Uterus (tissue), 3 donors: ENCODE measurements at regions not wholly inside any gene's neighbourhood (a gene's known extent, or its start where the extent isn't known, plus 50 kb on each side); places are given as distances from the start of the nearest gene placed in this dataset.

Experiments used
- DNase-seq, 2 donors: peaks; one replicate each; pipeline ENCODE4 v3.0.0-alpha.2; 2019 to 2020
- H3K27ac ChIP-seq, 2 donors: fragments of 200-600 bp; sonication (generic); 1 replicate in 1 of 2; 2 replicates in 1 of 2; pipeline ENCODE4 v1.5.1; 2016 to 2018
- H3K27me3 ChIP-seq, 2 donors: fragments of 200-600 bp; sonication (generic); one replicate each; pipeline ENCODE4 v1.5.1; 2018 to 2019; ENCODE audit warnings: control low read depth in 1 of 2
- H3K36me3 ChIP-seq, 2 donors: fragments of 200-600 bp; sonication (generic); one replicate each; pipeline ENCODE4 v1.5.1; 2019; ENCODE audit warnings: control low read depth in 1 of 2
- H3K4me1 ChIP-seq, 2 donors: fragments of 200-600 bp; sonication (generic); one replicate each; pipeline ENCODE4 v1.5.1; 2018 to 2019; ENCODE audit warnings: control low read depth in 1 of 2
- H3K4me3 ChIP-seq, 2 donors: fragments of 200-600 bp; sonication (generic); 1 replicate in 1 of 2; 2 replicates in 1 of 2; pipeline ENCODE4 v1.5.1; 2018 to 2019; ENCODE audit warnings: mild to moderate bottlenecking in 1 of 2
- H3K9me3 ChIP-seq, 2 donors: fragments of 200-600 bp; sonication (generic); one replicate each; pipeline ENCODE4 v1.5.1; 2019; ENCODE audit warnings: control low read depth in 1 of 2
- CTCF ChIP-seq, 4 experiments: fragments of 200-600 bp in 2 of 4; fragments of 450-650 bp in 2 of 4; sonication (generic) in 2 of 4; IDR thresholded peaks; one replicate each; pipeline ENCODE4 v1.5.1; 2016 to 2019; ENCODE audit warnings: antibody characterized with exemption in 4 of 4, mild to moderate bottlenecking in 2 of 4, moderate library complexity in 1 of 4
- POLR2A ChIP-seq, 2 donors: fragments of 450-650 bp; IDR thresholded peaks; one replicate each; pipeline ENCODE4 v1.6.1; 2016; ENCODE audit warnings: antibody characterized with exemption in 2 of 2, mild to moderate bottlenecking in 1 of 2, moderate library complexity in 1 of 2
- intact Hi-C: fragments of 100-400 bp; cut with DNase I; formaldehyde crosslinking; loops from one replicate; pipeline ENCODE4 v1.15.1; 2023; ENCODE audit warnings: low total_unique reads
- donor health status: DM: yes; HTN: yes; CAD: no.

- Histone ChIP-seq H3K4me3 (no peak overlapping the region), H3K27ac (no peak overlapping the region), H3K4me1 (no peaks in the 10 kb centered on the region), H3K27me3 (no peaks in the 10 kb centered on the region), H3K36me3 (no peaks in the 10 kb centered on the region), H3K9me3 (no peaks in the 10 kb centered on the region)
- intact Hi-C loops: no loop called here
- no peak for TF ChIP-seq POLR2A (IDR thresholded peaks at IDR 0.05)
- TF ChIP-seq CTCF (IDR thresholded peaks at IDR 0.05): no peak
- DNase-seq: no peak
Measured at GRCh38 chr3:83150896-83151295, 1389.5 kb upstream of the GBE1 start.

- intact Hi-C loops: no loop called here
- H3K9me3 ChIP-seq: no peaks in the 10 kb centered on the region
- H3K36me3 ChIP-seq: no peaks in the 10 kb centered on the region
- no peaks in the 10 kb centered on the region for H3K4me1 ChIP-seq
- H3K27me3 ChIP-seq: no peaks in the 10 kb centered on the region
- DNase-seq: no peak
- H3K27ac ChIP-seq: no peak overlapping the region
- TF ChIP-seq POLR2A (IDR thresholded peaks at IDR 0.05) (no peak), CTCF (IDR thresholded peaks at IDR 0.05) (no peak)
- H3K4me3 ChIP-seq: no peak overlapping the region
Measured at GRCh38 chr3:83140983-83141382, 1379.5 kb upstream of the GBE1 start.

GRCh38 chr3:83131236-83131635 is 1369.8 kb upstream of the GBE1 start:
- Histone ChIP-seq H3K4me1 (no peaks in the 10 kb centered on the region), H3K27me3 (no peaks in the 10 kb centered on the region), H3K36me3 (peaks cover 0 to 4% of the 10 kb centered on the region in 2 donors), H3K4me3 (no peak overlapping the region), H3K27ac (no peak overlapping the region), H3K9me3 (no peaks in the 10 kb centered on the region)
- no peak for DNase-seq
- TF ChIP-seq POLR2A (IDR thresholded peaks at IDR 0.05): no peak
- intact Hi-C loops: no loop called here

- TF ChIP-seq CTCF (IDR thresholded peaks at IDR 0.05) (no peak), POLR2A (IDR thresholded peaks at IDR 0.05) (no peak)
- no peak for DNase-seq
Measured at GRCh38 chr3:83122774-83123350, 1361.4 kb upstream of the GBE1 start.

GRCh38 chr3:83093222-83093572 is 1331.8 kb upstream of the GBE1 start:
- no peak for DNase-seq
- Histone ChIP-seq H3K36me3 (no peaks in the 10 kb centered on the region), H3K27me3 (no peaks in the 10 kb centered on the region), H3K27ac (no peak overlapping the region), H3K4me1 (no peaks in the 10 kb centered on the region), H3K4me3 (no peak overlapping the region), H3K9me3 (no peaks in the 10 kb centered on the region)
- intact Hi-C loops: no loop called here
- TF ChIP-seq CTCF (IDR thresholded peaks at IDR 0.05) (no peak), POLR2A (IDR thresholded peaks at IDR 0.05) (no peak)

More at GRCh38 chr3:83122774-83123350, 1361.4 kb upstream of the GBE1 start:
- Histone ChIP-seq H3K4me3 (no peak overlapping the region), H3K27me3 (no peaks in the 10 kb centered on the region), H3K9me3 (no peaks in the 10 kb centered on the region), H3K4me1 (no peaks in the 10 kb centered on the region), H3K27ac (no peak overlapping the region), H3K36me3 (no peaks in the 10 kb centered on the region)
- intact Hi-C loops: no loop called here
